ENCODE measurements at regions not wholly inside any gene's neighbourhood (a gene's known extent, or its start where the extent isn't known, plus 50 kb on each side); places are given as distances from the start of the nearest gene placed in this dataset.
"Not testable (repeated sequence)": the region's sequence is repeated elsewhere in the genome, so short reads cannot be mapped to it uniquely, and the experiment has no call there.

DNA sequence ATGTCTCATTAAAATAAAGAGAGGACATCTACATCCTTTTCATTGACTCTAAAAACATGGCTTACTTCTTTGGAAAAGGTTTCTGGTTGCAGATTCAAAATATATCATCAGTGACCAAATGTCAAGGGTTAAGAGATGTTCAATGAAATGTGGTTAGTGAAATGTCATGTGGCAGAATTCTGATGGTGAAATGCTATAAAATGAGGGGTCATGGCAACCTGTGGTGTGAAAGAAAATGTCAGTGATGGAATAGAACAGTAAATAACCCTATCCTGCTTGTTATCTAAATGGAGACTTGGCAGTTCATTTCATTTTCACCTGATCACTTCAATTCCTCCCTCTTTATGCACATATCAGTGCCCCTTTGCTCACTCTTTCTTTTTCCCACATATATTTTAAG, 79.4 kb downstream of the TFPI2 start:
- Histone ChIP-seq H3K9me3 (no peaks in the 10 kb centered on the region), H3K27ac (no peak overlapping the region), H3K4me1 (no peaks in the 10 kb centered on the region), H3K27me3 (replicated peaks in 1 of 7) (no peaks in the 10 kb centered on the region), H3K36me3 (no peaks in the 10 kb centered on the region), H3K4me3 (no peak overlapping the region)
- intact Hi-C loops (cut with DNase I; ENCODE audit: low total_unique reads), result no loop called here
- TF ChIP-seq POLR2AphosphoS5 (IDR thresholded peaks at IDR 0.05), result no peak
- TF ChIP-seq POLR2A (IDR thresholded peaks at IDR 0.05), result no peak
- TF ChIP-seq, protein P1, sequence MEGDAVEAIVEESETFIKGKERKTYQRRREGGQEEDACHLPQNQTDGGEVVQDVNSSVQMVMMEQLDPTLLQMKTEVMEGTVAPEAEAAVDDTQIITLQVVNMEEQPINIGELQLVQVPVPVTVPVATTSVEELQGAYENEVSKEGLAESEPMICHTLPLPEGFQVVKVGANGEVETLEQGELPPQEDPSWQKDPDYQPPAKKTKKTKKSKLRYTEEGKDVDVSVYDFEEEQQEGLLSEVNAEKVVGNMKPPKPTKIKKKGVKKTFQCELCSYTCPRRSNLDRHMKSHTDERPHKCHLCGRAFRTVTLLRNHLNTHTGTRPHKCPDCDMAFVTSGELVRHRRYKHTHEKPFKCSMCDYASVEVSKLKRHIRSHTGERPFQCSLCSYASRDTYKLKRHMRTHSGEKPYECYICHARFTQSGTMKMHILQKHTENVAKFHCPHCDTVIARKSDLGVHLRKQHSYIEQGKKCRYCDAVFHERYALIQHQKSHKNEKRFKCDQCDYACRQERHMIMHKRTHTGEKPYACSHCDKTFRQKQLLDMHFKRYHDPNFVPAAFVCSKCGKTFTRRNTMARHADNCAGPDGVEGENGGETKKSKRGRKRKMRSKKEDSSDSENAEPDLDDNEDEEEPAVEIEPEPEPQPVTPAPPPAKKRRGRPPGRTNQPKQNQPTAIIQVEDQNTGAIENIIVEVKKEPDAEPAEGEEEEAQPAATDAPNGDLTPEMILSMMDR (IDR thresholded peaks at IDR 0.05 in 8 of 11, conservative IDR thresholded peaks at IDR 0.05 in 3 of 11), result no peak
- DNase-seq, result no peak

GRCh38 chr7:93810561-93810960, 80.0 kb downstream of the TFPI2 start:
- Histone ChIP-seq H3K4me3 (no peak overlapping the region), H3K36me3 (no peaks in the 10 kb centered on the region), H3K9me3 (no peaks in the 10 kb centered on the region), H3K27me3 (replicated peaks in 1 of 7) (no peaks in the 10 kb centered on the region), H3K27ac (no peak overlapping the region), H3K4me1 (no peaks in the 10 kb centered on the region)
- TF ChIP-seq, protein P1 (IDR thresholded peaks at IDR 0.05 in 8 of 11, conservative IDR thresholded peaks at IDR 0.05 in 3 of 11), result no peak
- TF ChIP-seq POLR2A (IDR thresholded peaks at IDR 0.05), result no peak
- no peak for TF ChIP-seq POLR2AphosphoS5 (IDR thresholded peaks at IDR 0.05)
- DNase-seq, result no peak
- intact Hi-C loops (cut with DNase I; ENCODE audit: low total_unique reads), result no loop called here

GRCh38 chr7:93804726-93805125, 85.8 kb downstream of the TFPI2 start:
- no peak overlapping the region for H3K27ac ChIP-seq
- H3K27me3 ChIP-seq (replicated peaks in 1 of 7), result no peaks in the 10 kb centered on the region
- peaks cover 0 to 18% (median 0%) of the 10 kb centered on the region in 8 donors for H3K9me3 ChIP-seq
- no peak for DNase-seq
- no peak overlapping the region for H3K4me3 ChIP-seq
- H3K36me3 ChIP-seq, result no peaks in the 10 kb centered on the region
- WGBS, 5 donors, result 79 to 94% (median 81%) methylated on average over 3 of the region's 3 CpGs
- intact Hi-C loops (cut with DNase I; ENCODE audit: low total_unique reads), result no loop called here
- TF ChIP-seq POLR2A (IDR thresholded peaks at IDR 0.05), result no peak
- TF ChIP-seq, protein P1 (IDR thresholded peaks at IDR 0.05 in 8 of 11, conservative IDR thresholded peaks at IDR 0.05 in 3 of 11), result no peak
- no peak for TF ChIP-seq POLR2AphosphoS5 (IDR thresholded peaks at IDR 0.05)
- H3K4me1 ChIP-seq, result no peaks in the 10 kb centered on the region

GRCh38 chr7:93799750-93800357, 90.7 kb downstream of the TFPI2 start:
- WGBS, 5 donors, result 67 to 77% (median 74%) methylated on average over 5 of the region's 5 CpGs
- Histone ChIP-seq H3K9me3 (peaks cover 0 to 18% (median 0%) of the 10 kb centered on the region in 8 donors), H3K27ac (no peak overlapping the region), H3K27me3 (replicated peaks in 1 of 7) (no peaks in the 10 kb centered on the region), H3K4me1 (no peaks in the 10 kb centered on the region), H3K36me3 (no peaks in the 10 kb centered on the region), H3K4me3 (no peak overlapping the region)
- DNase-seq, result no peak
- TF ChIP-seq, protein P1 (IDR thresholded peaks at IDR 0.05 in 8 of 11, conservative IDR thresholded peaks at IDR 0.05 in 3 of 11), result peak in 3 of 11 experiments; percentile 18 to 28 (median 27)
- no peak for TF ChIP-seq POLR2AphosphoS5 (IDR thresholded peaks at IDR 0.05)
- intact Hi-C loops (cut with DNase I; ENCODE audit: low total_unique reads), result no loop called here

DNA sequence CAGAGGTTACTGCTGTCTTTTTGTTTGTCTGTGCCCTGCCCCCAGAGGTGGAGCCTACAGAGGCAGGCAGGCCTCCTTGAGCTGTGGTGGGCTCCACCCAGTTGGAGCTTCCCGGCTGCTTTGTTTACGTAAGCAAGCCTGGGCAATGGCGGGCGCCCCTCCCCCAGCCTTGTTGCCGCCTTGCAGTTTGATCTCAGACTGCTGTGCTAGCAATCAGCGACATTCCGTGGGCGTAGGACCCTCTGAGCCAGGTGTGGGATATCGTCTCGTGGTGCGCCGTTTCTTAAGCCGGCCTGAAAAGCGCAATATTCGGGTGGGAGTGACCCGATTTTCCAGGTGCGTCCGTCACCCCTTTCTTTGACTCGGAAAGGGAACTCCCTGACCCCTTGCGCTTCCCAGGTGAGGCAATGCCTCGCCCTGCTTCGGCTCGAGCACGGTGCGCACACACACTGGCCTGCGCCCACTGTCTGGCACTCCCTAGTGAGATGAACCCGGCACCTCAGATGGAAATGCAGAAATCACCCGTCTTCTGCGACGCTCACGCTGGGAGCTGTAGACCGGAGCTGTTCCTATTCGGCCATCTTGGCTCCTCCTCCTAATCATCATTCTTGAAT, 97.4 kb downstream of the TFPI2 start:
- intact Hi-C loops (cut with DNase I; ENCODE audit: low total_unique reads), result not testable (repeated sequence)
- WGBS, 5 donors, result 91 to 100% (median 94%) methylated on average over 5 to 30 of the region's 33 CpGs; no CpG with 5 or more reads in 1 of the 5 donors

More for the DNA sequence above, 97.4 kb downstream of the TFPI2 start:
- not testable (repeated sequence) for DNase-seq; H3K27ac ChIP-seq; H3K4me1 ChIP-seq; H3K4me3 ChIP-seq; H3K36me3 ChIP-seq; H3K27me3 ChIP-seq (replicated peaks in 1 of 7); H3K9me3 ChIP-seq

Measured in spleen (tissue), 11 donors.